ENCODE measurements at regions not wholly inside any gene's neighbourhood (a gene's known extent, or its start where the extent isn't known, plus 50 kb on each side); places are given as distances from the start of the nearest gene placed in this dataset.

GRCh38 chr6:156016186-156016976 is 560.7 kb upstream of the NOX3 start:
- H2AFZ ChIP-seq (ENCODE audit: low read depth, low read length): no peak overlapping the region
- H3K27ac ChIP-seq (ENCODE audit: low read length): no peak overlapping the region

GRCh38 chr6:156013155-156013554 is 557.5 kb upstream of the NOX3 start:
- no peaks in the 10 kb centered on the region for H3K27me3 ChIP-seq (ENCODE audit: low read depth, low read length)
- H2AFZ ChIP-seq (ENCODE audit: low read depth, low read length): no peak overlapping the region
- no peaks in the 10 kb centered on the region for H3K4me1 ChIP-seq (ENCODE audit: low read length)
- H3K4me2 ChIP-seq (ENCODE audit: low read length): no peak overlapping the region
- no peaks in the 10 kb centered on the region for H4K20me1 ChIP-seq (ENCODE audit: insufficient read depth, low read length)
- no peak for TF ChIP-seq CTCF (IDR thresholded peaks at IDR 0.05; ENCODE audit: low read depth, low read length)
- no peak for TF ChIP-seq EZH2phosphoT487 (IDR thresholded peaks at IDR 0.05; ENCODE audit: low read depth)
- no peak overlapping the region for H3K4me3 ChIP-seq (ENCODE audit: low read length)
- no peaks in the 10 kb centered on the region for H3K79me2 ChIP-seq (ENCODE audit: low read length)
- H3K9ac ChIP-seq (ENCODE audit: low read length): no peak overlapping the region
- H3K36me3 ChIP-seq (replicated peaks; ENCODE audit: low read depth, low read length): no peaks in the 10 kb centered on the region
- no peak overlapping the region for H3K27ac ChIP-seq (ENCODE audit: low read length)
- H3K9me3 ChIP-seq (ENCODE audit: insufficient read depth, low read length): no peaks in the 10 kb centered on the region

More at GRCh38 chr6:156016186-156016976, 560.7 kb upstream of the NOX3 start:
- TF ChIP-seq EZH2phosphoT487 (IDR thresholded peaks at IDR 0.05; ENCODE audit: low read depth): no peak
- no peak for TF ChIP-seq CTCF (IDR thresholded peaks at IDR 0.05; ENCODE audit: low read depth, low read length)
- Histone ChIP-seq H3K36me3 (replicated peaks; ENCODE audit: low read depth, low read length) (no peaks in the 10 kb centered on the region), H3K4me1 (ENCODE audit: low read length) (no peaks in the 10 kb centered on the region), H3K4me3 (ENCODE audit: low read length) (no peak overlapping the region), H3K9me3 (ENCODE audit: insufficient read depth, low read length) (no peaks in the 10 kb centered on the region), H4K20me1 (ENCODE audit: insufficient read depth, low read length) (no peaks in the 10 kb centered on the region), H3K79me2 (ENCODE audit: low read length) (no peaks in the 10 kb centered on the region), H3K27me3 (ENCODE audit: low read depth, low read length) (no peaks in the 10 kb centered on the region), H3K4me2 (ENCODE audit: low read length) (no peak overlapping the region), H3K9ac (ENCODE audit: low read length) (no peak overlapping the region)

GRCh38 chr6:156009656-156010055 is 554.0 kb upstream of the NOX3 start:
- no peaks in the 10 kb centered on the region for H3K4me1 ChIP-seq (ENCODE audit: low read length)
- no peaks in the 10 kb centered on the region for H3K79me2 ChIP-seq (ENCODE audit: low read length)
- H3K27me3 ChIP-seq (ENCODE audit: low read depth, low read length): no peaks in the 10 kb centered on the region
- H3K27ac ChIP-seq (ENCODE audit: low read length): no peak overlapping the region
- no peaks in the 10 kb centered on the region for H4K20me1 ChIP-seq (ENCODE audit: insufficient read depth, low read length)
- no peaks in the 10 kb centered on the region for H3K36me3 ChIP-seq (replicated peaks; ENCODE audit: low read depth, low read length)
- H3K4me2 ChIP-seq (ENCODE audit: low read length): no peak overlapping the region
- H2AFZ ChIP-seq (ENCODE audit: low read depth, low read length): no peak overlapping the region
- H3K4me3 ChIP-seq (ENCODE audit: low read length): no peak overlapping the region
- no peaks in the 10 kb centered on the region for H3K9me3 ChIP-seq (ENCODE audit: insufficient read depth, low read length)
- H3K9ac ChIP-seq (ENCODE audit: low read length): no peak overlapping the region
- no peak for TF ChIP-seq CTCF (IDR thresholded peaks at IDR 0.05; ENCODE audit: low read depth, low read length)
- no peak for TF ChIP-seq EZH2phosphoT487 (IDR thresholded peaks at IDR 0.05; ENCODE audit: low read depth)

- H3K4me1 ChIP-seq (ENCODE audit: low read length): no peaks in the 10 kb centered on the region
- H3K9me3 ChIP-seq (ENCODE audit: insufficient read depth, low read length): no peaks in the 10 kb centered on the region
- no peak overlapping the region for H3K4me2 ChIP-seq (ENCODE audit: low read length)
- H3K36me3 ChIP-seq (replicated peaks; ENCODE audit: low read depth, low read length): no peaks in the 10 kb centered on the region
- no peak overlapping the region for H3K9ac ChIP-seq (ENCODE audit: low read length)
- H3K27me3 ChIP-seq (ENCODE audit: low read depth, low read length): no peaks in the 10 kb centered on the region
- no peaks in the 10 kb centered on the region for H3K79me2 ChIP-seq (ENCODE audit: low read length)
- no peak overlapping the region for H3K4me3 ChIP-seq (ENCODE audit: low read length)
- no peaks in the 10 kb centered on the region for H4K20me1 ChIP-seq (ENCODE audit: insufficient read depth, low read length)
- H2AFZ ChIP-seq (ENCODE audit: low read depth, low read length): no peak overlapping the region
- no peak overlapping the region for H3K27ac ChIP-seq (ENCODE audit: low read length)
- TF ChIP-seq CTCF (IDR thresholded peaks at IDR 0.05; ENCODE audit: low read depth, low read length): no peak
- no peak for TF ChIP-seq EZH2phosphoT487 (IDR thresholded peaks at IDR 0.05; ENCODE audit: low read depth)
Measured at GRCh38 chr6:156004796-156005195, 549.2 kb upstream of the NOX3 start.
